Activated T-cell treated with anti-CD3 and anti-CD28 coated beads, Interleukin-2, amount 50 U/mL, for 1 hour (primary cell): ENCODE measurements at regions not wholly inside any gene's neighbourhood (a gene's known extent, or its start where the extent isn't known, plus 50 kb on each side); places are given as distances from the start of the nearest gene placed in this dataset.
A peak's percentile ranks its signal among the peaks of the same experiment; 100 is the strongest.
"Not testable (repeated sequence)": the region's sequence is repeated elsewhere in the genome, so short reads cannot be mapped to it uniquely, and the experiment has no call there.

ENCODE experiments used
- DNase-seq: peaks from one replicate; pipeline ENCODE4 v3.0.0-alpha.2; 2020

GRCh38 chr2:230593765-230594164 is 118.9 kb upstream of the CAB39 start:
- DNase-seq = no peak

- DNase-seq = no peak
Observed at GRCh38 chr2:230594286-230594840, 118.3 kb upstream of the CAB39 start.

GRCh38 chr2:230599853-230600252 is 112.8 kb upstream of the CAB39 start:
- no peak for DNase-seq

- no peak for DNase-seq
Observed at GRCh38 chr2:230600285-230600684, 112.4 kb upstream of the CAB39 start.

- DNase-seq = no peak
Observed at GRCh38 chr2:230600881-230601280, 111.8 kb upstream of the CAB39 start.

- DNase-seq = no peak
Observed at GRCh38 chr2:230601510-230601909, 111.1 kb upstream of the CAB39 start.

- DNase-seq = peak; percentile 59
Observed at GRCh38 chr2:230602562-230603230, 109.9 kb upstream of the CAB39 start.

- not testable (repeated sequence) for DNase-seq
Observed at GRCh38 chr2:230603317-230603716, 109.3 kb upstream of the CAB39 start.

GRCh38 chr2:230604158-230604557 is 108.5 kb upstream of the CAB39 start:
- not testable (repeated sequence) for DNase-seq

- DNase-seq = no peak
Observed at GRCh38 chr2:230614040-230614439, 98.6 kb upstream of the CAB39 start.

- no peak for DNase-seq
Observed at GRCh38 chr2:230614913-230615332, 97.7 kb upstream of the CAB39 start.

GRCh38 chr2:230617256-230617706 is 95.4 kb upstream of the CAB39 start:
- not testable (repeated sequence) for DNase-seq

- no peak for DNase-seq
Observed at GRCh38 chr2:230619491-230619890, 93.2 kb upstream of the CAB39 start.

- DNase-seq = not testable (repeated sequence)
Observed at GRCh38 chr2:230625220-230625619, 87.4 kb upstream of the CAB39 start.

- DNase-seq = not testable (repeated sequence)
Observed at GRCh38 chr2:230627091-230627490, 85.6 kb upstream of the CAB39 start.

- no peak for DNase-seq
Observed at GRCh38 chr2:230627806-230628724, 84.6 kb upstream of the CAB39 start.

- DNase-seq = no peak
Observed at GRCh38 chr2:230631470-230631869, 81.2 kb upstream of the CAB39 start.

- no peak for DNase-seq
Observed at GRCh38 chr2:230634146-230634545, 78.5 kb upstream of the CAB39 start.

GRCh38 chr2:230634721-230635313 is 77.8 kb upstream of the CAB39 start:
- not testable (repeated sequence) for DNase-seq

- no peak for DNase-seq
Observed at GRCh38 chr2:230636684-230637271, 75.9 kb upstream of the CAB39 start.

GRCh38 chr2:230637486-230637885 is 75.2 kb upstream of the CAB39 start:
- not testable (repeated sequence) for DNase-seq

GRCh38 chr2:230640540-230641011 is 72.1 kb upstream of the CAB39 start:
- no peak for DNase-seq

- no peak for DNase-seq
Observed at GRCh38 chr2:230642966-230643365, 69.7 kb upstream of the CAB39 start.
